Muscle of leg (tissue), 3 donors: ENCODE measurements at regions not wholly inside any gene's neighbourhood (a gene's known extent, or its start where the extent isn't known, plus 50 kb on each side); places are given as distances from the start of the nearest gene placed in this dataset.
"Not testable (repeated sequence)": the region's sequence is repeated elsewhere in the genome, so short reads cannot be mapped to it uniquely, and the experiment has no call there.

Source experiments
- DNase-seq: peaks from one replicate; pipeline ENCODE4 v3.0.0; 2013
- H3K27ac ChIP-seq: one replicate; pipeline ENCODE4 v1.5.1; 2013; ENCODE audit warnings: mild to moderate bottlenecking, low read length, control low read depth
- H3K27me3 ChIP-seq: one replicate; pipeline ENCODE4 v1.6.1; 2013; ENCODE audit warnings: low read length; ENCODE audit not compliant: control insufficient read depth, insufficient read depth
- H3K36me3 ChIP-seq: one replicate; pipeline ENCODE4 v1.6.1; 2013; ENCODE audit warnings: low read length; ENCODE audit not compliant: control insufficient read depth, insufficient read depth
- H3K4me1 ChIP-seq: one replicate; pipeline ENCODE4 v1.6.1; 2013; ENCODE audit warnings: low read length; ENCODE audit not compliant: control insufficient read depth, insufficient read depth
- H3K4me3 ChIP-seq: one replicate; pipeline ENCODE4 v1.5.1; 2013; ENCODE audit warnings: low read length, control low read depth
- H3K9me3 ChIP-seq: replicated peaks from 2 replicates; pipeline ENCODE4 v1.6.1; 2013; ENCODE audit warnings: low read depth, low read length; ENCODE audit not compliant: control insufficient read depth
- WGBS: methylation state at CpG from one replicate; pipeline ENCODE4 v1.1.5; 2013; ENCODE audit warnings: missing lambda C conversion rate; ENCODE audit not compliant: insufficient coverage; 5-methylcytosine and 5-hydroxymethylcytosine counted together

DNA sequence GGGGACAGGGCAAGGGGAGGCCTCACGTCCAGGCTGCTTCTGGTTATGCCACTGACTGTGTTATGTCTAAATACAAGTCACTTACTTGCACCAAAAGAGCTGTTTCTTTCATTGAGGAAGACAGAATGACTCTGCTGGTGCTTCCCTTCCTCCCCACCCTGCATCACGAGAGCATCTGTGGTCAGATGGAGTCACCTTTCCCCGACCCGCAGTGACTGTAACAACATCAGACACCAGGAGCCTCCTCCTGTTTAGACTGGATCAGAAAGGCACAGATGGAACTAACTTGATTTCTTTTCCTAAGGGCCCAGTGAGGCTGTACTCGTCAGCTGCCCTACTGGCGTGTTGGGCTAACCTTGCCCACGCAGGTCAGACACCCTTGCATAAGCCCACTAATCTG lies 90.3 kb upstream of the ZNF536 start:
- Histone ChIP-seq H3K4me3 (no peak overlapping the region), H3K9me3 (no peaks in the 10 kb centered on the region), H3K36me3 (no peaks in the 10 kb centered on the region), H3K27me3 (peaks cover 2% of the 10 kb centered on the region), H3K27ac (no peak overlapping the region), H3K4me1 (no peaks in the 10 kb centered on the region)
- 85% methylated on average over 5 of the region's 7 CpGs for whole genome bisulfite sequencing
- no peak for DNase-seq

DNA sequence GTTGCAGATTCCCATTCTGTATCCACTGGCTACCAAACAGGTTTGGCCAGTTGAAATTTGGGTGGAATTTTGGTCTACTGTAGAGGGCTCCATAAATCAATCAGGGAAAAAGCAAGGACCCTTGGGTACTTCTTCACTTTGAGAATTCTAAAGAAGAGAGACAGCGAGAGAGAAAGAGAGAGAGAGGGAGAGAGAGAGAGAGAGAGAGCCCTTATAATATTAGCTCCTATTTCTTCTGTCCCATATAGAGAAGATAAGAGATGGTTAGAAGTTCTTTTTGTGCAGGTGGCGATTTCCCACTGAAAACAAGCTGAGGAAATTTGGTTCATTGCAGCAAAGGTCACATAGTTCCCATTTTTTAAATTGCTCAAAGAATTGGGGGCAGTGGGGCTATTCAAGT lies 88.6 kb upstream of the ZNF536 start:
- DNase-seq: no peak
- Histone ChIP-seq H3K27me3 (peaks cover 2% of the 10 kb centered on the region), H3K27ac (no peak overlapping the region), H3K4me3 (no peak overlapping the region), H3K9me3 (no peaks in the 10 kb centered on the region), H3K36me3 (no peaks in the 10 kb centered on the region), H3K4me1 (no peaks in the 10 kb centered on the region)
- no CpG with 5 or more reads among the region's 2 CpGs for WGBS

DNA sequence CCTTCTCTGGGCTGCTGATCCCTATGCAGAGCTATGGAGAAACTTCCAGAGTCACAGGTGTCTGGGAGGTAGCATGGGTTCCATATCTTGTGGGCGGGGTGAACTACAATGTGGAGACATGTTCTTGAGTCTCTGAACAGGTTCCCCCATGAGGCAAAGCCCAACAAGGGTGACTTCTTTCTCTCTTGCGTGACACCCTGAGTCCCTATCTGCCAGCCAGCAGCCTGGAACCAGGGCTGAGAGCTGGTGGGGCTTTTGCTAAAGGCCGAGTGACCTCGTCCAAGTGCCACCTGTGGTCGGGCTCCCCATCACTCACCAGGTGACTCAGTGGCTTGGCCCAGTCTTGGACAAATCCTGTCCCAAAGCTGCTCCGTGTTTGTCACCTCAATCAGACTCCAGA lies 88.0 kb upstream of the ZNF536 start:
- Histone ChIP-seq H3K9me3 (no peaks in the 10 kb centered on the region), H3K36me3 (no peaks in the 10 kb centered on the region), H3K4me1 (no peaks in the 10 kb centered on the region), H3K27me3 (no peaks in the 10 kb centered on the region), H3K27ac (no peak overlapping the region), H3K4me3 (no peak overlapping the region)
- no peak for DNase-seq
- WGBS: 85% methylated on average over 5 of the region's 6 CpGs

DNA sequence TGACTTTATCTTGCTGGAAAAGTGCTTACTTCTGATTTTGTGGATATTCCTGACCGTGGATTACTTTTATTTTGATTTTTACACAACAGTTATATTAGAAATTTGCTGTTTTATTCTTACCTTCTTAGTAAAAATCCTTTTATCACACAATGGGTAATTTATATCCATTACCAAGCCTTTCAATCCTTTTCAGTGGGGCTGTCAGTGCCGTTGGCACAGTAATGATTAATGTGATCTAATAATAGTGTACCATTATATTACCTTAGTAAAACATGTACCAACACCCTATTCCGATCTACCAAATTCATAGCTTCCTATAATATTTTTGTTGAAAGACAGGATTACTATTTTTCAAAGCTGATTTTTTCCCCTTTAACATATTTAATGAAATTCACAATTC lies 87.3 kb upstream of the ZNF536 start:
- Histone ChIP-seq H3K4me1 (no peaks in the 10 kb centered on the region), H3K4me3 (no peak overlapping the region), H3K27me3 (no peaks in the 10 kb centered on the region), H3K36me3 (no peaks in the 10 kb centered on the region), H3K27ac (no peak overlapping the region), H3K9me3 (no peaks in the 10 kb centered on the region)
- no peak for DNase-seq
- WGBS: no CpG with 5 or more reads among the region's 3 CpGs

DNA sequence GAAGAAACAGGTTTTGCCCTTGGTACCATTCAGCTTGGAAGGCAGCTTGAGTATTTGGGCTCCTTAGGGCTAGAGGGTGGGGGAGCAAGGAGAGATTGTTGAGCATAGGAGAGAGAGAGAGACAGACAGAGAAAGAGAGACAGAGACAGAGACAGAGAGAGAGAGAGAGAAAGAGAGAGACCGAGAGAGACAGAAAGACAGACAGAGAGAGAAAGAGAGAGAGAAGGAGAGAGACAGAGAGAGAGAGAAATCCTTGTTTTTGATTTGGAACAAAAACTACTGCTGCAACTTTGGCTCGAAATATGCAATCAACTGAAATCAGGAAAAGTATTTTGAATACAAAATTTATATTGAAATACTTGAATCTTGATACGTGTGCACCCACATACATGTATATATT lies 85.8 kb upstream of the ZNF536 start:
- WGBS: 82% methylated on average over 1 of the region's 3 CpGs
- no peaks in the 10 kb centered on the region for H3K36me3 ChIP-seq
- no peak for DNase-seq

DNA sequence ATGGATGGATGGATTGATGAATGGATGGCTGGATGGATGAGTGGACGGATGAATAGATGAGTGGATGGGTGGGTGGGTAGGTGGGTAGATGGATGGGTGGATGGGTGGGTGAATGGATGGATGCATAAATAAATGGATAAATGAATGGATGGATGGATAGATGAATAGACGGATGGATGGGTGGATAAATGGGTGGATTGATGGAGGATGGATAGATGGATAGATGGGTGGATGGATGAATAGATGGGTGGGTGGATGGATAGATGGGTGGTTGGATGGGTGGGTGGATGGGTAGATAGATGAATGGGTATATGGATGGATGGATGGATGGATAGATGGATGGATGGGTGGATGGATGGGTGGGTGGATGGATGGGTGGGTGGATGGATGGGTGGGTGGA lies 84.9 kb upstream of the ZNF536 start:
- no peaks in the 10 kb centered on the region for H3K9me3 ChIP-seq
- H3K36me3 ChIP-seq: no peaks in the 10 kb centered on the region
- no peaks in the 10 kb centered on the region for H3K27me3 ChIP-seq
- DNase-seq: no peak
- H3K4me3 ChIP-seq: no peak overlapping the region
- WGBS: 92% methylated on average over 2 of the region's 2 CpGs
- H3K27ac ChIP-seq: no peak overlapping the region
- H3K4me1 ChIP-seq: no peaks in the 10 kb centered on the region

More for the DNA sequence above, 85.8 kb upstream of the ZNF536 start:
- Histone ChIP-seq H3K27ac (no peak overlapping the region), H3K9me3 (no peaks in the 10 kb centered on the region), H3K4me3 (no peak overlapping the region), H3K4me1 (no peaks in the 10 kb centered on the region), H3K27me3 (no peaks in the 10 kb centered on the region)

DNA sequence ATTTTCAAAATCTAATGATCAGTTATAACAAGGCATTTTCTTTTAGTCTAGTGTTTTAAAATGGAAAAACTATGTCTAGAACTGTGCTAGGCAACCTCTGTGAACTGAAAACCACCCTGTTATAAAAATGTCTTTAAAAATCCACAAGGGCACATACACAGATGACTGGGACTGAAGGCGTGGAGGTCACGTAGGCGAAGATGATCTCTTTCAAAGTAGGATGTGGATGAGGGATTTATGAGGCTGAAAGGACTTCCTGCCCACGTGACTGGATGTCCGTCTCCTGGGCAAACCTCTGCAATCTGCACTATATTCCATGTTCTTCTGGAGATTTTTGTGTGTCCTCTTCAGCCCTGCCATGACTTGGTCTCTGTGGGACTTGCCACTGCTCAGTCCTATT lies 84.2 kb upstream of the ZNF536 start:
- H3K27ac ChIP-seq: no peak overlapping the region
- no peaks in the 10 kb centered on the region for H3K4me1 ChIP-seq
- H3K36me3 ChIP-seq: no peaks in the 10 kb centered on the region
- 51% methylated on average over 5 of the region's 5 CpGs for WGBS
- H3K9me3 ChIP-seq: no peaks in the 10 kb centered on the region
- H3K4me3 ChIP-seq: no peak overlapping the region
- no peaks in the 10 kb centered on the region for H3K27me3 ChIP-seq
- no peak for DNase-seq

DNA sequence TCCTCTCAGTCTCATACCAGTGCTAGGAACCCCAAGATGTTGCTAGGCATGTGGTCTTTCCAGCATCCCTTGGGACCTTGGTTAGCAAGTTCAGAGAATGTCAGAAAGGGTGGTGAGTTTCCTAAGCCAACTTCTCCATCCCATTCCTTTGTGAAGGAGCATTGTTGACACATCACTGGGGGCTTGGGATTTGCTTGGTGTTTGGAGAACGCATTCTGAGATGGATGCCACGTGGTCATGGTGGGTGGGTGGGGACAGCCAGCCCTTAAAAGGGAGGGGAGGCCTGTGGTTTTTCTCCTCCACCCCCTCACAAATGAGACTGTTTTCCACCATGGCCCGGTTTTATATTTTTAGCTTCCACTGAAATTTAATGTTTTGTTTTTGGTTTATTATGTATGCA lies 83.3 kb upstream of the ZNF536 start:
- Histone ChIP-seq H3K27ac (no peak overlapping the region), H3K4me1 (no peaks in the 10 kb centered on the region), H3K4me3 (no peak overlapping the region), H3K36me3 (no peaks in the 10 kb centered on the region), H3K27me3 (no peaks in the 10 kb centered on the region), H3K9me3 (no peaks in the 10 kb centered on the region)
- no peak for DNase-seq
- no CpG with 5 or more reads among the region's 3 CpGs for WGBS

DNA sequence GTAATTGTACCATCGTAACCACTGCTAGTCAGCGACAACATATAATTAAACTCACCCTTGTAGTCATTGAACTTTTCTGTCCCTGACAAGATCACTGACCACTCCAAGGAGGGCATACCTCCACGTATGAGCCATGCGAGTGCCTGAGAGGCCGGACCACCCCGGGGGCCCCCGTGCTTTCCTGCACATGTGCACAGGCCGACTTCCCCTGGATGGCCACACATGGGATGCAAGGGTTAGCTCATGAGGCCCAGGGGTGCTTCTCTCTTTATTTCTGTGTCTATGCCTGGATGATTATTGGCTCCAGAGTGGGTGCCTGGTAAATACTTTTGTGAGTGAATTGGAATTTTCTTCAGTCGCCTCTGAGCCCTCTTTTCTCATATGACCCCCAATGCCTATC lies 82.8 kb upstream of the ZNF536 start:
- 74% methylated on average over 7 of the region's 9 CpGs for WGBS

DNA sequence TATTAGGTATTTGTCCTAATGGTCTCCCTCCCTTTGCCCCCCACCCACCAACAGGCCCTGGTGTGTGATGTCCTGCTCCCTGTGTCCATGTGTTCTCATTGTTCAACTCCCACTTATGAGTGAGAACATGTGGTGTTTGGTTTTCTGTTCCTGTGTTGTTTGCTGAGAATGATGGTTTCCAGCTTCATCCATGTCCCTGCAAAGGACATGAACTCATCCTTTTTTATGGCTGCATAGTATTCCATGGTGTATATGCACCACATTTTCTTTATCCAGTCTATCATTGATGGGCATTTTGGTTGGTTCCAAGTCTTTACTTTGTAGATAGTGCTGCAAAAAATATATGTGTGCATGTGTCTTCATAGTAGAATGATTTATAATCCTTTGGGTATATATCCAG lies 81.4 kb upstream of the ZNF536 start:
- not testable (repeated sequence) for H3K4me3 ChIP-seq

More for the DNA sequence above, 82.8 kb upstream of the ZNF536 start:
- Histone ChIP-seq H3K27ac (no peak overlapping the region), H3K9me3 (no peaks in the 10 kb centered on the region), H3K27me3 (no peaks in the 10 kb centered on the region), H3K4me1 (no peaks in the 10 kb centered on the region), H3K4me3 (no peak overlapping the region), H3K36me3 (no peaks in the 10 kb centered on the region)
- DNase-seq: no peak

DNA sequence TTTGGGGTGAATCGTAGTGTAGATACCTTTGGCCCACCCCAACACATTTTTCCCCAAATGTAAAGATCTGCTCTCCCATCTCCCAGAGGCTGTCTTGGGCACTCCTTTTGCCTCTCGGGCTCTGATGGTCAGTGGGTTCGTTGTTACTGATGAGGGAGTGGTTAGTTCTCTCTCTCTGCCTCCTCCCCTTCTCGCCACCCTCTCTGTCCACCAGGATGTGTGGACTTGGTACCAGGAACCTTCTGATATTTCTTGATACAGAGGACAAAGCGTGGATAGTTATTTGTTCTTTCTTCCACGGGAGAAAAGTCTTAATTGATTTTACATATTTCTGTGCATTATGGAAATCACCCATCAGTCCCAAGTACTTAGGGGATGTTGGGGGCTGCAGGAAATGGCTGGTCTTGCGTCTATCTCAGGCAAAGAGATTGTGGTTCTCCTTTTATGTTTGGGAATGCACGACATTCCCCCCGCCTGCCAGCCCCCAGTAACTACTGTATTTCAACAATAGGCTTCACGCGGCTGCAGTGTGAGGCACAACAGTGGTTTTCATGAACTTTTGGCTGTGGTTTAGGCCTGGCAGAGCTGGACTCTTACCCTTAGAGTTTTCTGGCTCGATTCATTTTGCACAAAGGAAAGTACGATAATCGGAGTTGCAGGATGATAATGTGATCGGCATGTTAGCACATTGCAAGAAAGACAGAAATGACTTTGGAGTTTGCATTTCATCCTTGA lies 79.0 kb upstream of the ZNF536 start:
- WGBS: 78% methylated on average over 9 of the region's 15 CpGs
- no peaks in the 10 kb centered on the region for H3K36me3 ChIP-seq
- no peak overlapping the region for H3K4me3 ChIP-seq
- H3K9me3 ChIP-seq: no peaks in the 10 kb centered on the region
- H3K27me3 ChIP-seq: no peaks in the 10 kb centered on the region
- no peak overlapping the region for H3K27ac ChIP-seq
- DNase-seq: no peak
- peaks cover 5% of the 10 kb centered on the region for H3K4me1 ChIP-seq

More for the DNA sequence above, 81.4 kb upstream of the ZNF536 start:
- H3K9me3 ChIP-seq, H3K4me1 ChIP-seq, DNase-seq, H3K36me3 ChIP-seq, H3K27ac ChIP-seq, H3K27me3 ChIP-seq: not testable (repeated sequence)
